Type B pancreatic cell (in vitro differentiated cells): ENCODE measurements at regions not wholly inside any gene's neighbourhood (a gene's known extent, or its start where the extent isn't known, plus 50 kb on each side); places are given as distances from the start of the nearest gene placed in this dataset.

Source experiments
- DNase-seq: peaks from one replicate; pipeline ENCODE4 v3.0.0; 2021; ENCODE audit warnings: mixed read lengths; ENCODE audit not compliant: unreplicated experiment; ENCODE audit errors: extremely low spot score
- H3K27ac Mint-ChIP-seq: 2 replicates; pipeline ENCODE4 v1.8.0; 2021; ENCODE audit warnings: mild to moderate bottlenecking, mixed read lengths
- H3K27me3 Mint-ChIP-seq: 2 replicates; pipeline ENCODE4 v1.8.0; 2021; ENCODE audit warnings: mixed read lengths
- H3K36me3 Mint-ChIP-seq: 2 replicates; pipeline ENCODE4 v1.8.0; 2021; ENCODE audit warnings: mixed read lengths
- H3K4me1 Mint-ChIP-seq: one replicate; pipeline ENCODE4 v1.8.0; 2021; ENCODE audit warnings: mixed read lengths; ENCODE audit not compliant: unreplicated experiment
- H3K4me3 Mint-ChIP-seq: 2 replicates; pipeline ENCODE4 v1.8.0; 2021; ENCODE audit warnings: mild to moderate bottlenecking, mixed read lengths
- H3K9me3 Mint-ChIP-seq: 2 replicates; pipeline ENCODE4 v1.8.0; 2021; ENCODE audit warnings: mixed read lengths
- TF ChIP-seq, protein P1 (sequence below): fragments of 200-600 bp; sonication (generic); conservative IDR thresholded peaks from 2 replicates; pipeline ENCODE4 v1.5.0; 2021; ENCODE audit warnings: antibody characterized with exemption, mild to moderate bottlenecking

- H3K4me1 Mint-ChIP-seq, result no peaks in the 10 kb centered on the region
- no peak overlapping the region for H3K27ac Mint-ChIP-seq
- no peaks in the 10 kb centered on the region for H3K36me3 Mint-ChIP-seq
- DNase-seq, result no peak
- peaks cover under 1% of the 10 kb centered on the region for H3K9me3 Mint-ChIP-seq
- H3K27me3 Mint-ChIP-seq, result peaks cover 17% of the 10 kb centered on the region
- TF ChIP-seq, protein P1, sequence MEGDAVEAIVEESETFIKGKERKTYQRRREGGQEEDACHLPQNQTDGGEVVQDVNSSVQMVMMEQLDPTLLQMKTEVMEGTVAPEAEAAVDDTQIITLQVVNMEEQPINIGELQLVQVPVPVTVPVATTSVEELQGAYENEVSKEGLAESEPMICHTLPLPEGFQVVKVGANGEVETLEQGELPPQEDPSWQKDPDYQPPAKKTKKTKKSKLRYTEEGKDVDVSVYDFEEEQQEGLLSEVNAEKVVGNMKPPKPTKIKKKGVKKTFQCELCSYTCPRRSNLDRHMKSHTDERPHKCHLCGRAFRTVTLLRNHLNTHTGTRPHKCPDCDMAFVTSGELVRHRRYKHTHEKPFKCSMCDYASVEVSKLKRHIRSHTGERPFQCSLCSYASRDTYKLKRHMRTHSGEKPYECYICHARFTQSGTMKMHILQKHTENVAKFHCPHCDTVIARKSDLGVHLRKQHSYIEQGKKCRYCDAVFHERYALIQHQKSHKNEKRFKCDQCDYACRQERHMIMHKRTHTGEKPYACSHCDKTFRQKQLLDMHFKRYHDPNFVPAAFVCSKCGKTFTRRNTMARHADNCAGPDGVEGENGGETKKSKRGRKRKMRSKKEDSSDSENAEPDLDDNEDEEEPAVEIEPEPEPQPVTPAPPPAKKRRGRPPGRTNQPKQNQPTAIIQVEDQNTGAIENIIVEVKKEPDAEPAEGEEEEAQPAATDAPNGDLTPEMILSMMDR, result no peak
- no peak overlapping the region for H3K4me3 Mint-ChIP-seq
These were observed 126.7 kb upstream of the ATP2B2 start for GRCh38 chr3:10632125-10632524.

- no peak overlapping the region for H3K27ac Mint-ChIP-seq
- H3K36me3 Mint-ChIP-seq, result no peaks in the 10 kb centered on the region
- no peak overlapping the region for H3K4me3 Mint-ChIP-seq
- H3K27me3 Mint-ChIP-seq, result peaks cover 18% of the 10 kb centered on the region
- no peak for DNase-seq
- TF ChIP-seq, protein P1, result no peak
- no peaks in the 10 kb centered on the region for H3K4me1 Mint-ChIP-seq
- H3K9me3 Mint-ChIP-seq, result peaks cover 7% of the 10 kb centered on the region
These were observed 127.4 kb upstream of the ATP2B2 start for GRCh38 chr3:10632741-10633140.

- Mint-ChIP-seq H3K27ac (no peak overlapping the region), H3K4me1 (no peaks in the 10 kb centered on the region), H3K4me3 (no peak overlapping the region), H3K36me3 (no peaks in the 10 kb centered on the region), H3K9me3 (peaks cover 7% of the 10 kb centered on the region), H3K27me3 (peaks cover 20% of the 10 kb centered on the region)
- TF ChIP-seq, protein P1, result no peak
- DNase-seq, result no peak
These were observed 130.2 kb upstream of the ATP2B2 start for GRCh38 chr3:10635446-10636076.

GRCh38 chr3:10637342-10637741 lies 132.0 kb upstream of the ATP2B2 start:
- TF ChIP-seq, protein P1, result no peak
- no peak for DNase-seq
- peaks cover 24% of the 10 kb centered on the region for H3K27me3 Mint-ChIP-seq
- H3K4me3 Mint-ChIP-seq, result no peak overlapping the region
- H3K36me3 Mint-ChIP-seq, result no peaks in the 10 kb centered on the region
- H3K27ac Mint-ChIP-seq, result no peak overlapping the region
- no peaks in the 10 kb centered on the region for H3K4me1 Mint-ChIP-seq
- H3K9me3 Mint-ChIP-seq, result peaks cover 7% of the 10 kb centered on the region

GRCh38 chr3:10638466-10638865 lies 133.1 kb upstream of the ATP2B2 start:
- H3K4me3 Mint-ChIP-seq, result no peak overlapping the region
- no peaks in the 10 kb centered on the region for H3K4me1 Mint-ChIP-seq
- H3K9me3 Mint-ChIP-seq, result peaks cover 7% of the 10 kb centered on the region
- no peak for DNase-seq
- no peak overlapping the region for H3K27ac Mint-ChIP-seq
- peaks cover 26% of the 10 kb centered on the region for H3K27me3 Mint-ChIP-seq
- no peaks in the 10 kb centered on the region for H3K36me3 Mint-ChIP-seq
- TF ChIP-seq, protein P1, result no peak
